GM19025 (cell line): ENCODE measurements at regions not wholly inside any gene's neighbourhood (a gene's known extent, or its start where the extent isn't known, plus 50 kb on each side); places are given as distances from the start of the nearest gene placed in this dataset.
"Not testable (repeated sequence)": the region's sequence is repeated elsewhere in the genome, so short reads cannot be mapped to it uniquely, and the experiment has no call there.

Experiments used
- ATAC-seq: cut with Tn5 transposase; IDR thresholded peaks from one replicate; pipeline ENCODE4 v1.9.1; 2021; ENCODE audit warnings: mild to moderate bottlenecking, low read depth, moderate library complexity; ENCODE audit not compliant: unreplicated experiment

- ATAC-seq: peak; percentile 47
Measured at GRCh38 chr11:82539669-82540068, 194.0 kb downstream of the FAM181B start.

GRCh38 chr11:82536706-82537105, 197.0 kb downstream of the FAM181B start:
- no peak for ATAC-seq

DNA sequence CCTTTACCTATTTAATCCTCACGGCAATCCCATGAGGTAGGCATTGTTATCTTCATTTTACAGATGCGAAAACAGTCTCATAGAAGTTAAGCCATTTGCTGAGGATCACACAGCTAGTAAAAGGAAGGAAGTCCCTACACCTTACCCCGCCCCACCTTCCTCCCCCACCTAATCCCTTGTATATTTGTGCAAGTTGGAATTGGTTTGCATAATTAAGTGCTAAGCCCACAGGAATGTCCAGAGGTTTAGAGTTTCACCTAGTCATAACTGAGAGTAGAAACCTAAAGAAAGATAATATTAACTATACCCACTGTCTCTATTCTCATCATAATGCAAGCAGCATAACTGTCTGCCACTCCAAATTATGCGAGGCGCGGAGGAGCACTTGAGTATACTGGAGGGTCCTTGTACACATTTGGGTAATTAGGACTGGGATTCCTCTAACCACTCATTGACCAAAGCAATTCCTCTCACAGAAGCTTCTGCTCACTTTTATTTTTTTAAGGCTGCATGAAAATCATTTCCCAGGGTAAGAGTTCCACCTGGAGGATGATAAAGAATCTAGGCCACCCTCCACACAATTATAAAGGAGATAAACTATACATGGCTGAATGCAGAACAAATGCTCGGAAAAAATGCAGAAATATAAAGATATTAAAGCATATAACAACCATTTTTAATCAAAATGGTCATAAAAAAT, 199.9 kb downstream of the FAM181B start:
- no peak for ATAC-seq

DNA sequence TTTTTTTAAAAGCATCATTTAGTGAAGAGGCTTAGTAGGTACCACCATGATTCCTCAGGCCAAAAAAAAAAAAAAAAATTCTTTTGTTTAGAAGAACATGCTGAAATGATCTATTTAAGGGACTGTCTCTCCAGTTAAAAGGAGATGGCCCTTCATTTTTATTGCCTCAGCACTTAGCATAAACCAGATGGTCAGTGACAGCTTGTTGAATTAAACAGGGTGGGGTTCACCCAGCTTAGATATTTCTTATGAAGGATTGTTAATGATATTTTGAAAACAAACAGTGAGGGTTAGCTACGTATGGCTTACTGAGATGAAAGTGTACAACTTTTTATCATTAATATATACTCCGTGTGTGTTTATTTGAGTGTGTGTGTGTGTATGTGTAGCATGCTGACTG, 203.7 kb downstream of the FAM181B start:
- no peak for ATAC-seq

DNA sequence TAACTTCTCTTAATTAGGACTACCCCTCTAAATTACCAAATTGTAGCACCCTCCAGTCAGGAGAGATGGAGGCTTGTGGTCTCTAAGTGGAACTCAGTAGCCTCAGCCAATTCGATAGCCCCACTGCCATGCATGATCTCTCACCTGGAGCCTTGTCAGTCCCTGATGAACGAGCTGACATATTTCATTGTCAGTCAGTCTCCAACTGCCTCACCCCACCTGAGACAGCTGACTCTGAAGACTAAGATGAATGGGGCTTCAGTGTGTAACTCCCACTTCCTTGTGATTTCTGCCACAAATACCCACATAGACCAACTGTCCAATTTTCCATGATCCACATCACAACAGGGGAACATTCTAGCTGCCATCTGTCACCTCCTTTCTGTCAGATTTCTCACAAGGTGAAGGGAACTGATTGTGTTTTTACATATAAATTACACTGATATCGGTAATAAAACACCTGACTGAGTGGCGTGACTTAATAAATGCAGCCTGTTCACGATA, 206.5 kb downstream of the FAM181B start:
- no peak for ATAC-seq

DNA sequence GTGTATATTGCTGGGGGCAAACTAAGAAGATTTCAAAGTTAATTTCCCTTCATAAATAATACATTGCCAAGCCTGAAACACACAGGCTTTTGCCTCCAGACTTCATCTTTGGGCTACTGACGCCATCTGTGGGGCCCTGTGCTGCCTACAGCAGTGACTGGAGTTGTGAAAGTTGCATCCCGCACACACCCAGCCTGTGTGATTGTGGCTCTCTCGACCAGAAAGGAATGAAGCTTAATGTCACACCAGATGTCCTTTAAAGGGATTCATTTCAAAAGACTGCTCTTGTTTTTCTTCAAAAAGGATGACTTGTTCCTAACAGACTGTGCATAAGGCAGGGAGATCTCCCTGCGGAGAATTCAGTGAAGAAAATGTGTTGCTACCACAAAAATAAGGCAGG, 210.5 kb downstream of the FAM181B start:
- ATAC-seq: no peak

DNA sequence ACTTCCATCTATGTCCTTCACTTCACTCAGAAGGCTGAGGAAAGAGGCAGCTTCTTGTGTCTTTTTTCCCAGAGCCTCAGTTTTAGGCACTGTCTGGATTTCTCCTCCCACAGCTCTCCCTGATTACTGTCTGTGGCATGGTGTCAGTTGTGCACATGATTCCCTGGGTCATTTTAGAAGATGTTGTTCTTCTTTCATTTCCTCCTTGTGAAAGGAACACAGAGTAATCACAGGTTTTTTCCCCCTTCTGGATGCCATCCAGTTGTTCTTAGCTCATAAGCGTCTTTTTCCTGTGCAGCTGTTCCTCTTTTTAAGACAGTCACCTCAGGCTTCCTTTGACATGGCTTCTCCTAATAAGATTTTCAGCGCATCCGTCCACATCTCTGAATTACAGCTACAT, 212.2 kb downstream of the FAM181B start:
- ATAC-seq: no peak

GRCh38 chr11:82507288-82507687, 226.4 kb downstream of the FAM181B start:
- no peak for ATAC-seq

DNA sequence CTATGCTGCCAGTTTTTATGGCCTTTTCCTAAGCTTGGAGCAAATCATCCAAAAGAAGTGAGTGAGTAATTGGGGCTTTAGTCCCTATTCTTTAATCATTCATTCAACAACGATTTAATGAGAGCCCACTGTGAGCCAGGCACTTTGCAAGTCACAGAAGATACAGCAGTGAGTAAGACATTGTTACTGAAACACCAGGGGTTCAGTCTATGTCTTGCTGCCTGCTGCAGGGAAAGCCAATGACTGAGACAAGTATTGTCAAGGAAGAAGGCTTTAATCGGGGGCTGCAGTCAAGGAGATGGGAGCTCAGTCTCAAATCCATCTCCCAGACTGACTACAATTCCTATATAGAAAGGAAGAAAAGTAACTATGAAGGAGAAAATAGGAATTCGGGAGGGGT, 228.3 kb downstream of the FAM181B start:
- ATAC-seq: no peak

GRCh38 chr11:82501174-82501573, 232.5 kb downstream of the FAM181B start:
- ATAC-seq: not testable (repeated sequence)

DNA sequence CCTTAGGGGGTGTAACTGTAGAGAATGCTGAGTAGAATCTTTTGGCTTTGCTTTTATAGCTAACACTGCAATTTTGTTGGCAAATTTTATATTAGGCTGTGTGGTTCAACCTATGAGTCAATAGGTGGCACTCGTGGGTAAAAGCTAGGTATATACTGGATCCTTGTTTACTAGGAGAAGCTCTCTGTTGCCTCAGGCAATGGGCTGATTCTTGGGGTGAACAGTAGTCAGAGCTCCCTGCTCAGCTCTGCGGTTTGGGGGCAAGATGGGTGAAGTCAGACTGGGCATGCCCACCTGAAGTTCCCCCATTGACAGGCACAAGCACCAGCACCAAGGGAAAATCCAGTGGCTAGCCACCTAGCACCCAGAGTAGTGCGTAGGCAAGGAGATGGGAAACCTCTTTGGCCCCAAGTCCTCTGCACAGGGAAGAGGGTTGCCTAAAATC, 238.7 kb downstream of the FAM181B start:
- no peak for ATAC-seq

- no peak for ATAC-seq
Measured at GRCh38 chr11:82474876-82475275, 258.8 kb downstream of the FAM181B start.

DNA sequence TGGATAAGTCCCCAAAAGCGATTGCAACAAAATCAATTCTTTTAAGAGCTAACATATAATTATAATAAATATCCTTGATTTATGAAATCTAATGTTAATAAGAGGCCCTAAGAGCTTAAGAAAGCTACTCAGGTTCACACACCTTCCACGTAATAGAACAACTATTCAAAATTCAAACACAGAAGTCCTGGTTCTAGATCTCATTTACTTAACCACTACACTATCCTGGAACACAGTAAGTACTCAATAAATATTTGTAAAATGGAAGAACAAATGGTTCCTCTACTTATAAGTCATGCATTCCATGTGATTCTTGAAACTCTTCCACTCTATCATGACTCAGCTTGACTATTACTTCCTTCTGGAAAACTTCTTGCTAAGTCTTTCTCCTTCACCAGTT, 268.2 kb downstream of the FAM181B start:
- no peak for ATAC-seq

- ATAC-seq: no peak
Measured at GRCh38 chr11:82462608-82463242, 270.9 kb downstream of the FAM181B start.

GRCh38 chr11:82458761-82459160, 274.9 kb downstream of the FAM181B start:
- ATAC-seq: no peak

GRCh38 chr11:82458147-82458546, 275.5 kb downstream of the FAM181B start:
- ATAC-seq: no peak

GRCh38 chr11:82450996-82451395, 282.7 kb downstream of the FAM181B start:
- ATAC-seq: no peak

GRCh38 chr11:82406611-82407010, 327.1 kb downstream of the FAM181B start:
- no peak for ATAC-seq

GRCh38 chr11:82405421-82405820, 328.2 kb downstream of the FAM181B start:
- no peak for ATAC-seq

- no peak for ATAC-seq
Measured at GRCh38 chr11:82404981-82405380, 328.7 kb downstream of the FAM181B start.

- ATAC-seq: no peak
Measured at GRCh38 chr11:82403640-82404305, 329.9 kb downstream of the FAM181B start.
